NCI-H2196 (cell line): ENCODE measurements at regions not wholly inside any gene's neighbourhood (a gene's known extent, or its start where the extent isn't known, plus 50 kb on each side); places are given as distances from the start of the nearest gene placed in this dataset.
"Not testable (repeated sequence)": the region's sequence is repeated elsewhere in the genome, so short reads cannot be mapped to it uniquely, and the experiment has no call there.

Experiments used
- DNase-seq: peaks from one replicate; lab custom pipeline; 2025; ENCODE audit not compliant: unreplicated experiment; lab: John Stamatoyannopoulos, UW

DNA sequence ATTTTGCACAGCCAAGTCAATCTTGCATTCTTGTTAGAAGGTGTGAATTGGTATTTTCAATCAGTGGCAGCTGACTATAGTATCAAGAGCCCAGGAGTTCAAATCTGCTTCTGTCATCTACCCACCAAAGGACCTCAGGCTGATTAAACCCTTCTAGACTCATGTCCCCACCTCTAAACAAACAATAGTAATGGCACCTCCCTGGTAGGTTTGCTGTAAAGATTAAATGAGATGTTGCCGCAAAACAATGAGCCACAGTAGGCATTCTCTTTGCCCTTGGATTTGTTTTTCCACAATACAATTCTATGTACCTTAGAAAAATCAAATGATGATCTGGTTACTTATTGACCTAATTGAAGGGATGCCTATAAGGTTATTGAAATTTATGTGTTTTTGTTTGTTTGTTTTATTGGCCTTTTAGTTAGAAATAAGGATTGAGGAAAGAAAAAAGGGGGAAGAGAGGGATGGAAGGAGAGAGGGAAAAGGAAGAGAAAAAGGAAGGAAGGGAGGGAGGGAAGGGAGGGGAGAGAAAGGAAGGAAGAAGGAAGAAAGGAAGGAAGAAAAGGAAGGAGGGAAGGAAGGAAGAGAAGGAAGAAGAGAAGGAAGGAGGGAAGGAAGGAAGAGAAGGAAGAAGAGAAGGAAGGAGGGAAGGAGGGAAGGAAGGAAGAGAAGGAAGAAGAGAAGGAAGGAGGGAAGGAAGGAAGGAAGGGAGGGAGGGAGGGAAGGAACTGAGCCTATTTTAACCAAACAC is 110.7 kb downstream of the ETS2 start:
- DNase-seq = no peak

DNA sequence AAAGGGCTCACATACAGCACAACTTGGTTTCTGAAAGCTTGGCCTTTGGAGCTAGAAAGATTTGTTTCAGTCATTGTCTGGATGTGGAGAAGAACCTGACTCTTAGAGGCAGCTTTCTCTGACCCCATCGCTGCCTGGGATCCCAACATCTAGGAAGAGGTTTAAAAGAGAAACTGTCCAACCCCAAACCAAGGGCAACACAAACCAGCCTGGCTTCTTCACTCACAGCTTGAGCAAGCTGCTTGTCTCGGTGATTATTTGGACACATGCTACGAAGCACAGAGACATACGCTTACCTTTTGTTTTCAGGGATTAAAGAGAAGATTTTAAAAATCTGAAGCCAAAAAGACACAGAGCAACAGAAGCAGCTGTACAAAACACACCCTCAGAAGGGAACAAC is 109.8 kb downstream of the ETS2 start:
- no peak for DNase-seq

DNA sequence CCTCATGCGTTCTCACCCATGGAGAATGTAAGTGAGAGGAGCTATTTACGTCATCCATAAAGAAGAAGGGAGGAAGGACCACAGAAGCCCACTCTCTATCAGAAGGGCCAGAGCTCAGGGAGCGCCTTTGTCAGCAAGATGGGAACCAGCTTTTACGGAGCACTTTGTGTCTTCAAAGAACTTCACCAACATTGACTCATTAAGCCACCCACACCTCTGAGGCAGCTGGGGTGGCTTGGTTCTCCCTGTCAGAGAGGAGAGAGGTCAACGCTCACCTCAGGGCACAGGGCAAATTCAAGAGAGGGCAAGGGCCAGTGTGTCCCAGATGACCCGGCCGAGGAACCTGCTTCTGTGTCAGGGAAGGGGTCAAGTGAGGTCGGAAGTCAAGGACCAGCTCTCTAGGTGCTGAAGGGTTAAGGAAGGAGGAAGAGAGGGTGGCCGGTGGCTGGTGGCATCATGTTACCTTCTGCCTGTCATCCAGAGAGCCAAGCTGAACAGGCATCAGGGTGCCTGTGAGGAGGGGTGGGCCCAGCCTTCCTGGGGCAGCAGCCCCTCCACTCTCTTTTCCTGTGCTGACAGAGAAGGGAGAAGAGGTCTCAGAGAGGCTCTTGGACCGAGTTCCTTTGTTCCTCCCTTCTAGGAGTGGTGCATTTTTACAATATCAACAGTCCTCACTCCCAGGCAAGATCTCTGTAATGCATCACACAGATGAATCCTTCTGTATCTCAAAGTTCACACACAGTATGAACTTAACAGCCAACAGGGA is 109.0 kb downstream of the ETS2 start:
- DNase-seq = peak; percentile 64

DNA sequence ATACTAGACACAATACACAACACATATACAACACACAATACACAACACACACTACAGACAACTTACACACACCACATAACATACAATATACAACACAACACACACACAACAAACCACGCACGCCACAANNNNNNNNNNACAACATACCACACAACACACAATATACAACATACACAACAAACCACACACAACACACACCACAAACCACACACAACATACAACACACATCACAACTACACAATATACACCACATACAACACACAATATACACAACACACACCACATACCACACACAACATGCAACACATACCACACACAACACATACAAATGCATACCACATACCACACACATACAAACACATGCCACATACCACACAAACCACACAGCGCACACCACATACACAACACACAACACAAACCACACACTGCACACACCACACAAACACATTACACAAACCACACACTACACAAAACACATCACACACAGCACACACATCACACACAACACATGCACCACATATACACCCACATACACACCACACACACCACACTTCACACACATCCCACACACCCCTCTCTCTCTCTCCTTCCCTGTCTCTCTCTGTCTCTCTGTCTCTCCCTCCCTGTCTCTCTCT is 108.3 kb downstream of the ETS2 start:
- DNase-seq = no peak

DNA sequence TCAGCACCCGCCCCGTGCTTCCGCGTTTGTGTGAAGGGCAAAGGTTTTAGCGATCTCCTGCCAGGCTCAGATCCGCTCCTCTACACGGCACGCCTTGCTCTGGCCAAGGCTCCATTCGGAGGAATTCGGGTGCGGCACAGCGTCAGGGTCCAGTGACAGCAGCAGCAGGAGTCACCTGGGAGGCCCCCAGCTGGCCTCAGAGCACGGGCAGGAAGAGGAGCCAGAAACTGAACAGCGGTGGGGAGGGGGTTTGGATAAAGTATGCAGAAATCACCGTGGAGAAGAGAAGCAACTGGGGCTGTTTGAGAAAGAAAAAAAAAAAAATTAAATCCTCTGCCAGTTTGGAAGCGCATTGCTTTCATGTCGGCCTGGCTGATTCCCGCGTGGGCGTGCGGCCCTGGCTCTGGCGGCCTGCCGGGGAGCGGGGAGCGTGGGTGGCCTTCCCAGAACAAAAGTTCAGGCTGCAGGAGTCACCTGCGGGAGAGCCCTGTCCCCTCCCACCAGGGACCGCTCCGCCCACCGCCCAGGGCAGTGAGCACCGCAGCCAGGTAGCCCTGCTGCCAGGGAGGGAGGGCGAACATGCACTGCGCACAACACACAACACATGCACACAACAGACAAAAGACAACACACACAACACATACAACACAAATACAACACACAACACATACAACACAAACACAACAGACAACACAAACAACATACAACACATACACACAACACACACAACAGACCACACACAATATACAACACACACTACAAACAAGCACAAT is 107.6 kb downstream of the ETS2 start:
- peak; percentile 87 for DNase-seq

DNA sequence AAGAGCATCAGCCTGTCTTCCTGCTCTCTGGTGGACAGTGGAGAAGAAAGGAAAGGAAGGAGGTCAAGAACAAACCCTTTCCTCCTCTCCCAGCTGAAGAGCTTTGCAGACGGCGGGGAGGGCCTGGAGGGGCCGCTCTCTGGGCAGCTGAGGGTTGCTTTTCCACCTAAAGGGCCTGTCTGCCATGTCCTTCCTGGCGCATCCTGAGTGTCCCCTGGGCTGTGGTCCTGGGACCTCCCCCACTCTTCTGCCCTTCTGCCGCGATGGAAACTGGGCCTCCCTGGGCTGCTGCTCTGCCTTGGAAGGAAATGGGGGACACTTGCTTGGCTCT is 107.0 kb downstream of the ETS2 start:
- DNase-seq = no peak

DNA sequence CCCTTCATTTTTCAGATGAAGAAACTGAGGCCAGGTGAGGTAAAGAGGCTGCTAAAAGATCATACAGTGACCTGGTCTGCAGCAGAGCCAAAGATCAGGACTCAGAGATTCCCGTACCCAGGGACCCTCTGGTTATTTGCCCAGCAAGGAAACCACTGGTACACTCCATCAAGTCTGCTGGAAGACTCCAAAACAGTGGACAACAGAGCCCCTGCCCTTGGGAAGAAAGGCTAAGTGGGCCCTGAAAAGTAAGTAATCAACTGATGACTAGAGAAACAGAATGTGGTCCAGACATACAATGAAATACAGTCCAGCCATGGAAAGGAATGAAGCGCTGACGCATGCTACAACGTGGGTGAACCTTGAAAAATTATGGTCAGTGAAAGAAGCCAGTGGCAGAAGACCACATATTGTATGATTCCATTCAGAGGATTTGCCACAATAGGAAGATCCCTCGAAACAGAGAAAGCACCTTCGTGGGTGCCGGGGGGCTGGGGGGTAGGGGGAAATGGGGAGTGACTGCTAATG is 106.4 kb downstream of the ETS2 start:
- DNase-seq = no peak

DNA sequence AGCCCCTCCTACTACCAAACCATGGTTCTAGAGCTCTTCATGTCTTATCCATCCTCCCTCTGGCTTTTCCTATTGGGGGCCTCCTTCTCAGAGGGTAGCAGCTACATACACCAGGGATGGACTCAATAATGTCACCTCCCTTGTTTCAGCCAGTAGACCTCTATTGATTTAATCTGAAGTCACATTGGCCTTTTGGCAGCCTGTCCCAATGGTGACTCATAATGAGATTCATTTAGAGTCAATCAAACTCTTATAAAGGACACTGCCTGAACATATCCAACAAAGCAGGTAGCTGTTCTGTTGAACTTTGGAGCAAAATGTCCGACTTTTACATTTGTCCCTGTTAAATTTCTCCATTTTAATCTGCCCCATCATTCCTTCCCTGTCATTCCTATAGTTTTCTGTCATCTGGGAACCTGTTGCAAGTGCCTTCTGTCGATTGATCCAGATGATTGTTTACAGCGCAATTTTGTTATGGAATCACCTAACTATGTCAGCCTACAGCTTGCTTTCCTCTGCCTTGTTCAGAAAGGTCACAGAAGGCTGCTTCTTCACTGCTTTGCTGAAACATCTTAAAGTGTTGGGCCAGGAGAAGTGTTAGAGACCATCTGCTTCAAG is 105.9 kb downstream of the ETS2 start:
- DNase-seq = no peak

DNA sequence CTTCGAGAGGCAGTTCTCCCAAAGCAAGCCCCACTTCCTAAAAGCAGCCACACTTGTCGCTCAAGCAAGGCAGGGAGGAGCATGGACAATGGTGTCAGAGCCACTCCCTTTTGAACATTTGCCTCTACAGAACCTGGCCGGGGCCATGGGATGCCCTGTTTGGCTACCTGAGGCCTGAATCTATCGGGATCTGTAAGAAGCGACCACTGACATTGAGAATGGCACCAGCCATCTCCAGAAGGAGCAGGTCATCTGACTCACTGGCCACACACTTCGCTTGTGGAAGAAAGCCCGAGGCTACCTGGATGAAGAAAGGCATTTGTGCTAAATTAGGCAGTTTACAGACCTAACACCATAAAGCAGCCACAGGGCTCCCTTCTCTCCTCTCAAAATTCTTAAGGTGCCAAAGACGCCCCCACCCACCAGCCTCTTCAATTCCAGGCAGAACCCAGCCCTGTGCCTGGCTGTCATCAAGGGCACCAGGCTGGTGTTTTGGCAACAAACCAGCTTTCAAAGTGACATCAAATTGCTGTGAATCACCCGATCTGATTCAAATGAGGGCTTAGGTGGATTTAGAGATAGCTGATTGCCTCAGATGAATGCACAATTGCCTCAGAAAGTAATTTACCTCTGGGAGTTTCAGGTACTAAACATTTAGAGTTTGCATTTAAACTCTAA is 104.8 kb downstream of the ETS2 start:
- peak; percentile 21 for DNase-seq

DNA sequence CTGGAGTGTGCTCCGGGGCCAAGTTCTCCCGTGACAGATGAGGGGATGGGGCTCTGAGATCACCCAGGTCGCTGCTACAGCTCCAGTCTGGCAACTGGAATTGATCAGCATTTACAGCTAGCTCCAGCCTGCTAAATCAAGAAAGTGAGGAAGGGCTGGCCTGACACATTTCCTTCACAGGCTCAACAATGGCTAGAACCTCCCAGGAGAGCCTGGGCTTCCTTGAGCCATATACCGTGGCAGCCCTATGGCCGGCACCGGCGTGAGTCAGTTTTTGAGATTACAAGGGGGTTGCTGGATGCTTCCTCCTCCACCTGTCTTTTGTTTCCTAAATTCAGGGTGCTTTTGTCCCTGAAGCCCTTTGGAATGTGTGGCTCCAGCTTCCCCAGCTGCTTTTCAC is 104.2 kb downstream of the ETS2 start:
- no peak for DNase-seq

DNA sequence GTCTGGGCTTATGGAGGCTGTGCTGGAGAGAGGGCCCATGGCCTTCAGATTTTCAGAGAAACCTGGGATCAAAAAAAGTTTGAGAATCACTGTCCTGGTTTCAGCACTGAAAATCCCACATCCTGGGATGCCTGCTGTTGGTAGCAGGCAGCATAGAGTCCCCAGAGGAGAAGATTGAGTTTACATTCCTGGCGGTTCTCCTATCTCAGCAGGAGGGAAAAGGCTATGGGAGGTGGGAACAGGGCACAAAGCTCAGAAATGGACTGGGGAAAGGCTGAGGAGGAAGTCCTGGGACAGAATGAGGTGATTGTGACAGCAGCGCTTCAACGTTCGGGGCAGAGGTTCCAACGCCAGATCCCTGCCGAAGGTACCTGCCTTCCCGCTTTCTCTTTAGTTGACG is 103.4 kb downstream of the ETS2 start:
- no peak for DNase-seq

DNA sequence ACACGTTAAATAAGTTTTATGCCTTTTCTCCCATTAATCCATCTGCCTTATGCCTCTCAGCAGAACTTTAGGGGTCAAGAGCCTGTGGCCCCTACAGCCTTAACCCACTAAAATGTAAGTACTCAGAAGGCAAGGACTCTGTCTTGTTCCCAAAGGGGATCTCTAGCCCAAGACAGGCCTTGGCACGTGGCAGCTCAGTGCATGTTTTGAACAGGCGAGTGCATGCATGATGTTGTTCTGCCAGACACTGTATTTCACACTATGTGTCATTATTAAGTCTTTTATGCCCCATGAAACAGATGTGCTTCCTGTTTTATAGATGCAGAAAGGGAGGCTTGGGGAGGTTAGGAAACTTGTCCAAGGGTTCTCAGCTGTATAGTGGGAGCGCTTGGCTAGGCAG is 102.8 kb downstream of the ETS2 start:
- DNase-seq = no peak

DNA sequence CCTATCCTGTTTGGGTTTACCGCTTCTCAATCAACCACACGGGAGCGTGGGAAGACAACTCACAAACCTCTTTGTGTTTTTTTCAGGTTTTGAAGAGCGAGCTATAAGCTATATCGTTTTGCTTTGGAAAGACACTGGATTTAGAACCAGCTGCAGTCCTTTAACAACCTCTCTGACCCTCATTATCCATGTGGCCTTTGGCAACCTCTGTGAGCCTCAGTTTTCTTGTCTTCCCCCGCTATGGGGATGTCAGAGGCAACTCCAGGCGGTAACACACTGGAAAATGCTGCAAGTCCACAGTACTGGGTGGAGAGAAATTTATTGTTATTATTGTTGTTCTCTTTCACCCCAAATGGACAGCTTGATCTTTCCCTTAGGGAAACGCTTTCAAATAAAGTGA is 100.0 kb downstream of the ETS2 start:
- DNase-seq = no peak

DNA sequence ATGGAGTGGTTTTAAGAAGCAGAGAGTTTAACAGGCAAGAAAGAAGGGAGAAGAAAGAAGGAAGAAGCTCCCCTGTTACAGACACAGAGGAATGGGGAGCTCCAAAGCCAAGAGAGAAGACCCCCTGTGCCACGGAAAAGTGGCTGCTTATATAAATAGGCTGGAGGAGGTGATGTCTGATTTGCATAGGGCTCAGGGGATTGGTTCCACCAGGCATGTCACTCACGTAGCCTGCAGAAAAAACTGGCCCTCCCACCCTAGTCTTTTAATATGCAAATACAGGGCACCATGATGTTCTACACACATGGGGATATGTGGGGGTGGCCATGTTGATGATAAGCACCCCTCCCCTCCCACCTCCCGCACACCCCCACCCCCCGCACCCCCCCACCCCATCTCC is 99.6 kb downstream of the ETS2 start:
- no peak for DNase-seq

DNA sequence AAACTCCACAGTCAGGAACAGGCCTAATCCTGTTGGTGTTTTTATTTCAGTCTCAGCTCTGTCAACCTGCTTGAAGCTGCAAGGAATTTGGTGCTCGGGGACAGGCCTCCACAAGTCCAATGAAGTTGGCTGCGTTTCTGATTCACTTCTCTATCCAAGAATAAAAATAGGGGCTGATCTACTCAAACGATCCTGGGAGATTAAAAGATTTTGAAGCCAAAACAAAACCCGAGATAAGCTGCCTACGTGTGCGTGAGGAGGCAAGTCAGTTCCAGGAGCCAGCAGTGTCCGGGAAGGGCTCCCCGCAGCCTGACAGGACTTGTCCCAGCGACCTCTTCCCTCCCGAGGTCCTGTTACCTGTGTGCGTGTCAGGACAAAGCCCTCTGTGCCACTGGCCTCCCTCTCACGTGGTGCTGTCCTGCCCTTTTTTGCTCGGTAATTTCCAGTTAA is 98.0 kb downstream of the ETS2 start:
- DNase-seq = peak; percentile 74

DNA sequence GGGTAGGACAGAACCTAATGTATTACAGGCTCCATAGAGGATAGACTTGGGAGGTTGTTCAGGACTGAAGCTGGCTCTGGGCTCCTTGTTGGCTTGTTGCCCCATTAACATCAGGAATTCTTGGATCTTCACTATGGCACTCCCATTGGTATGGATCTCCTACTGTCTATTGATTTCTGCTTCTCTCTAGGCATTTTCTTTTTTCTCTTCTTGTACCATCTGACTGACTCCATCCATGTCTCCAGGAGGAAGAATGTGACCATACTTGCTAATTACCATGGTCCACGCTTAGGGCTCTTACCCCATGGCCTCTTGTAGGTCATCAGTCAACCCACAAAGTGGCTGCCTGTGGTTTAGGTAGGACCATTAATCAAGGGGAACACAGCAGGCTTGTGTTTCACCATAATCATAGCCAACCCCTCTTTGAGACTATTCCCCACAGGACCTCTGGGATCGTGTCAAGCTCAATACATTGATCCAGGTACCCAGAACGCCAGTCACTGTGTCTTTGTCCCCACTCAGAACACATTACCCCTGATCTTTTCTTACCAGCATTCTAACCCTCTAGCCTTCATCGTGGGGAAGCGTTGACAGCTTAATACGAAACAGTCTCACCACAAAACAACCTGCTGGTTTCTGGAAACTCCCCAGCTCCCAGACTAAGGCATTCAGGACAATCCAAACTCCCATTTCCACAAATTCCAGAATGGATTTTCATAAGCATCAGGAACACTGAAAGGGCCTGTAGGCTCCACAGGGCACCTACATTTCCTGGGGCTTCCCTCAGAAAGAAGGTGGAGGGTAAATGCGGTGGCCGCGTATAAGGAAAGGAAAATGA is 97.1 kb downstream of the ETS2 start:
- no peak for DNase-seq

DNA sequence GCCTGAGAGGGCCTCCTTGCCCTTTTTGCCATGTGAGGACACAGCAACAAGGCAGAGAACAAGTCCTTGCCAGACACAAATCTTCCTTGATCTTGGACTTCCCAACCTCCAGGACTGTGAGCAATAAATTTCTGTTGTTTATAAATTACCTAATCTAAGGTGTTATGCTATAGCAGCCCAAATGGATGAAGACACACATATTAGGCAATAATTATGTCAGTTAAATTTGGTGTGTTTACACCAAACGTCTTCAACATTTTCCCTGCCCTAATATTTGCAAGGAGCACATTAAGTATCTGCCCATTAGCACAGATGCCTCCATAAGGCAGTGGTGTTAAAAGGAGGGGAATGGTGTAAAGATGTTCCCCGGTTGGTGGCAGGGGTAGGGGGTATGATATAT is 94.8 kb downstream of the ETS2 start:
- no peak for DNase-seq

DNA sequence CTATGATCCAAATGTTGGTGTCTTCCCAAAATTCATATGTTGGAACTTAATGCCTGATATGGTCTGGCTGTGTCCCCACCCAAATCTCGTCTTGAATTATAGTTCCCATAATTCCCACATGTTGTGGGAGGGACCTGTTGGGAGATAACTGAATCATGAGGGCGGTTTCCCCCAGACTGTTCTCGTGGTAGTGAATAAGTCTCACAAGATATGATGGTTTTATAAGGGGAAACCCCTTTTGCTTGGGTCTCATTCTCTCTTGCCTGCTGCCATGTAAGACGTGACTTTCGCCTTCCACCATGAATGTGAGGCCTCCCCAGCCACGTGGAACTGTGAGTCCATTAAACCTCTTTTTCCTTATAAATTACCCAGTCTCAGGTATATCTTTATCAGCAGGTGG is 94.3 kb downstream of the ETS2 start:
- not testable (repeated sequence) for DNase-seq

DNA sequence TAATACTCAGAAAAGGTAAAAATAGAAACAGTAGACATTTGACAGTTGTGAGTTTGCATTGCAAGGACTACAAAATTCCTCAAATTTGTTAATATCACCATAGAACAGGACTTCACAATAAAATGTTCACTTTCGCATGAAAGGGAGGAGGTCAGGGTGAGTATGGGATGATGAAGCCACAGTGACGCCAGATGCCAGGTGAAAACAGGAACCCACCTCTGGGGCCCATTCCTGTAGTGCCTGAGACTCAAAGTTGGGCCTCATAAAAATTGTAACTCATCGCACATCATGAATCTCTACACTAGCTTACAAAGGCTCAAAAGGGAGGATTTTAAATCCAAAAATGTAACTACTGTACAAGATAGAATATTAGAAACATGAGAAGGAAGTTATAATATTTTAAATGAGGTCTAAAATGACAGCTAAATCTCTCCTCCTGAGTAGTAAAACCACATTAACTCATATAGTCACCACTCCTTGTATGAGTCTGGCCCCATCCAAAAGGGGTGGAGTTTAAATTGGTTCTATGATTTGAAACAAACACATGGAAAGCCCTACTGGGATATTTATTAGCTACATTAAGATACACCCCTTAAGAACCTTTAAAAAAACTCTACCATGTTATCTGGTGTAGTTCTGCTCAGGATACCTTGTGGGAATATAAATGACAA is 93.7 kb downstream of the ETS2 start:
- DNase-seq = no peak
